GM21447 (cell line): ENCODE measurements at regions not wholly inside any gene's neighbourhood (a gene's known extent, or its start where the extent isn't known, plus 50 kb on each side); places are given as distances from the start of the nearest gene placed in this dataset.

ENCODE experiments used
- ATAC-seq: cut with Tn5 transposase; IDR thresholded peaks from one replicate; pipeline ENCODE4 v1.9.1; 2021; ENCODE audit not compliant: unreplicated experiment

- ATAC-seq, result no peak
These were observed 70.6 kb upstream of the TCF21 start for GRCh38 chr6:133818320-133818719.

- ATAC-seq, result no peak
These were observed 68.7 kb upstream of the TCF21 start for GRCh38 chr6:133820208-133820607.

DNA sequence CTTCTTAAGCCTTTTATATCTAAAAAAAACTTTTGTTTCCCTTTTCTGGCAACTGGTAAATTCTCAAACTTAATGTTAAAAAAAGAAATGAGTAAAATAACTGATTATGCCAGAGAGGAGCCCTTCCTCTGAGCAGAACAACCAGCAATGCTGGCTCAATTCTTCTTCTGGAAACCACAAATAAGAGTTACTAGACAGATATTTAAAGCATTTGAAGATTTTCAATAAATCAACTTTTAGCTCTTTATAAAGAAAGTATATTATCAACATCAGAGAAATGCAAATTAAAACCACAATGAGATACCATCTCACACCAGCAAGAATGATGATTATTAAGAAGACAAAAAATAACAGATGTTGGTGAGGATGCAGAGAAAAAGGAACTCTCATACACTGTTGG, 61.1 kb upstream of the TCF21 start:
- no peak for ATAC-seq

- no peak for ATAC-seq
These were observed 55.0 kb upstream of the TCF21 start for GRCh38 chr6:133833949-133834359.

DNA sequence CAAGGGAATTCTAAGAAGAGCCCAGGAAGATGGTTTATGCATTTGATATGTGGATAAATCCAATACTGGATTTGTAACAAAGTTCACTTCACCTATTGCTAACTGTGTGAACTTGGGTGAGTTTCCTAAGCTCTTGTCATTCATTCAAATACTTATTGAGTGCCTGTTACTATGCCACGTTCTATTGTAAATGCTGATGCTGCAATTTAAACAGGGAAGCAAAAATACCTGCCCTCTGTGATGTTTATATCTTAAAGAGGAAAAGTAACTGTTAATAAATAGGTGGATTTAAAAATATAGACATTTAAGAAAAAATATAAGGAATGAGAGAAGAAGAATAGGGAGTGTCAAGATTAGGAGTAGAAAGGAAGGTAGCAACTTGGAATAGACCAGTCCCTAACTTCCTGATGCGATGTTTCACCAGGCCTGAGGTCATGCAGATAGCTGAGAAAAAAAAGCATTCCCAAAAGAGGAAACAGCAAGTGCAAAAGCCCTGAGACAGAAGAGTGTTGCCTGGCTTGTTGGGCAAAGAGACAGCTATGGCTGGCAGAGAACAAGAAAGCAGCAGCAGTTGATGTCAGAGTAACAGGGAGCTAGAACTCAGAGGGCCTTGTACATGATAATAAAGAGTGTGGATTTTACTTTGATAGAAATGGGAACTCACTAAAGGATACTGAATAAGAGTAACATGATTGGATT, 54.3 kb upstream of the TCF21 start:
- no peak for ATAC-seq

- ATAC-seq, result no peak
These were observed 53.0 kb upstream of the TCF21 start for GRCh38 chr6:133835901-133836300.

DNA sequence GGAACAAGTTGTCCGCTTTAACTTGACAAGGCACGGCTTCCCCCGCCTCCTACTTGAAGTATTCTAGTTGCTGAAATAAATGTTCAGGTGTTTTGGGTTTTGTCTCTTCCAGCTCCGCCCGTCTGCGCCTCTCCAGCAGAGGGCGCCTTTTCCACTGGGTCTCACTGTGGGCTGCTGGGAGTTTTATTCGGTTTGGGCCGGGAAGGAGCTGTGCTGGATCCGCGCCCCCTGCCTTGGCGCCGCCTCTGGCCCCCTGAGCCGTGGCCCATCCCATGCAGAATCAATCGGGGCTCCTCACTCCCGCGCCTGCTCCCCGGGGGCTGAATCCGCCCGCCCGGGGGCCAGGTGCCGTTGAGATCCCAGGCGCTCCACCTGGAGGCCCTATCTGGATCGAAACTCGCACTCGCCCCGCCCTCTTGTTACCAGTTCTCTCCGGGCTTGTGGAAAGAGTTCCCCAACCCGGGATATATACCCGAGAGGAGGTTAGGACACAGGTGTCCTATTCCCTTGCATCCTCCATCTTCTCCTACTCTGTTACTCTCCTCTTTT, 51.0 kb upstream of the TCF21 start:
- ATAC-seq, result peak; percentile 76
